Fibroblast of mammary gland (primary cell): ENCODE measurements at regions not wholly inside any gene's neighbourhood (a gene's known extent, or its start where the extent isn't known, plus 50 kb on each side); places are given as distances from the start of the nearest gene placed in this dataset.
"Not testable (repeated sequence)": the region's sequence is repeated elsewhere in the genome, so short reads cannot be mapped to it uniquely, and the experiment has no call there.

Source experiments
- DNase-seq: peaks from one replicate; pipeline ENCODE4 v3.0.0-alpha.2; 2010; ENCODE audit warnings: low read depth
- H3K4me3 ChIP-seq: 2 replicates; pipeline ENCODE4 v1.5.1; 2011; ENCODE audit warnings: low read depth, mild to moderate bottlenecking, low read length, moderate library complexity; ENCODE audit not compliant: control insufficient read depth
- TF ChIP-seq, protein P1 (sequence below): conservative IDR thresholded peaks from 2 replicates; pipeline ENCODE4 v1.5.1; 2011; ENCODE audit warnings: low read depth, low read length, inconsistent platforms; ENCODE audit not compliant: control insufficient read depth, insufficient read depth

DNA sequence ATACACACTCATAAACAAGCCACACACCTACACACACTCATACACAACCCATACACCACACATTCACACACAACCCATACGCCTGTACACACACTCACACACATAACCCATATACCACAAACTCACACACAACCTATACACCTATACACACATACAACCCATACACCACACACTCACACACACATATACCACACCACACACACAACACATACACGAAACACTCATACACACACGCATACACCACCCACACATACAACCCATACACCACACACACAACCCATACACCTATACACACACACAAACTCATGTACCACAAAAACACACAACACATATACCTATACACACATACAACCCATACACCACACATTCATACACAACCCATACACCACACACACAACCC, 164.3 kb downstream of the TMEM121 start:
- H3K4me3 ChIP-seq = no peak overlapping the region
- no peak for DNase-seq
- TF ChIP-seq, protein P1, sequence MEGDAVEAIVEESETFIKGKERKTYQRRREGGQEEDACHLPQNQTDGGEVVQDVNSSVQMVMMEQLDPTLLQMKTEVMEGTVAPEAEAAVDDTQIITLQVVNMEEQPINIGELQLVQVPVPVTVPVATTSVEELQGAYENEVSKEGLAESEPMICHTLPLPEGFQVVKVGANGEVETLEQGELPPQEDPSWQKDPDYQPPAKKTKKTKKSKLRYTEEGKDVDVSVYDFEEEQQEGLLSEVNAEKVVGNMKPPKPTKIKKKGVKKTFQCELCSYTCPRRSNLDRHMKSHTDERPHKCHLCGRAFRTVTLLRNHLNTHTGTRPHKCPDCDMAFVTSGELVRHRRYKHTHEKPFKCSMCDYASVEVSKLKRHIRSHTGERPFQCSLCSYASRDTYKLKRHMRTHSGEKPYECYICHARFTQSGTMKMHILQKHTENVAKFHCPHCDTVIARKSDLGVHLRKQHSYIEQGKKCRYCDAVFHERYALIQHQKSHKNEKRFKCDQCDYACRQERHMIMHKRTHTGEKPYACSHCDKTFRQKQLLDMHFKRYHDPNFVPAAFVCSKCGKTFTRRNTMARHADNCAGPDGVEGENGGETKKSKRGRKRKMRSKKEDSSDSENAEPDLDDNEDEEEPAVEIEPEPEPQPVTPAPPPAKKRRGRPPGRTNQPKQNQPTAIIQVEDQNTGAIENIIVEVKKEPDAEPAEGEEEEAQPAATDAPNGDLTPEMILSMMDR = no peak

DNA sequence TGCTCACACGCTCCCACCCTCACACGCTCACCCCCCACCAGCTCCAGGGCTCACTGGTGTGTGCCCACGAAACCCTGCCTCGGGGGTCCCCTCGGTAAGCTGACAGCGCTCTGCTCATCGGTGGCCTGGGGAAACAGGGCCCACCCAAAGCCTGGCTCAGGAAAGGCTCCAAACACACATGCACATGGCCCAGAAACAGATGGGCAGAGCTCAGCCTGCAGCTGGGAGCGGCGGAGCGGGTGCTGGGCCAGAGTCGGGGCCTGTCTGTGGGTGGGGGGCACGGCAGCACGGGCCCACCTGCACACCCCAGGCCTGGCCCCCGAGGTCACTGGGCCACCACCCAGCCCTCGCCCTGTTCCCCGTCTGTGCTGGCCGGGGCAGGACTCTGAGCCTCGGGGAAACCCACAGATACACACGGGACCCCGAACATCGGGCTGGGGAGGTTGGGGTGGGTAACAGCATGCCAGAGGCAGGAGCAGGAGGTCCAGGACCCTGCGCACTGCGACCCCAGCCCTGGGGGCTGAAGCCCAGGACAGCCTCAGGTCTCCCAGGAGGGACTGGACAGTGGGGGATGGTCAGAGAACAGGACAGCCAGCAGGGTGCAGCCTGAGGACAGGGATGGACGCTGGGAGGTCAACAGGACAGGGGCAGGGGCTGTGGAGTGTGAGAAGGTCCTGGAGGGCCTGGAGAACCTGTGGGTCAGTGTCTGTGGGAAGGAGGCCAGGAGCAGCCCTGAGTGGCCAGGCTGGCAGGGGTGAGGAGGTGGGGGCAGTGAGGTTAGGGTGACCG, 165.1 kb downstream of the TMEM121 start:
- H3K4me3 ChIP-seq, DNase-seq: not testable (repeated sequence)

DNA sequence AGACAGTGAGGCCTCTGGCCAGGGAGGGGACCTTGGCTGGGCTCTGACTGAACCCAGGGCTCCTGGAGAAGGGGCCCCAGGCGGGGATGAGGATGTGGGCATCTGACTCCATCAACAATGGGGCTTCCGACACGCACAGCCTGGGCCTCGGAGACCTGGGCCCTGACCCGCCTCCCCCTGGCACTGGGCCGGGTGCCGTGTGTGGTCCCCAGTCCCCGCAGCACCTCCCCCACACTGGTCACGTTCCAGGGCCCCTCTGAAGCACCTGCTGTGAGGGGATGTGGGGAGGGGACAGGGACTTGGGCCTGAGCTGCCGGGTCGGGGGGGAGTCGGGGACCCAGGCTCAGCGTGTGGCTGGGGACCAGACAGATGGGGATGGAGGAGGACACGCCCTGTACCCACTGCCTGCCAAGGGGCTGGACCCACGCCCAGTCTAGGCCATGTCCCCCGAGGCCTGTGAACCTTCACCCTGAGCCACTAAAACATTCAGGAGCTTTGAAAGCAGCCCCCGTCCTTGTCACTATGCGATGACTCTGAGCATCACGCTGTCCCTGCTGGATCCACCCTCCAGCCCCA, 165.8 kb downstream of the TMEM121 start:
- H3K4me3 ChIP-seq, DNase-seq: not testable (repeated sequence)

DNA sequence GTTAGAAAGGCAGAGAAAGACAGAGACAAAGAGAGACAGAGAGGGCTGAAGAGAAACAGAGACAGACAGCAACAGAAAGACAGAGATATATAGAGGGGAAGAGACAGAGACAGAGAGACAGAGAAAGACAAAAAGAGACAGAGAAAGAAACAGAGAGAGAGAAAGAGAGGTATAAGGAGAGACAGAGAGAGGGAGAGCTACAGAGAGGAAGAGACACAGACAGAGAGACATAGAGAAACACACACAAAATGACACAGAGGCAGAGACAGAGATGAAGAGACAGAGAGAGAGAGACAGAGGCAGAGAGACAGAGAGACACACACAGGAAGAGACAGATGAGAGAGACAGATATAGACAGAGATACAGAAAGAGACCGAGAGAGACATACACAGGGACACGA, 168.6 kb downstream of the TMEM121 start:
- DNase-seq = no peak
- TF ChIP-seq, protein P1 = no peak
- no peak overlapping the region for H3K4me3 ChIP-seq

DNA sequence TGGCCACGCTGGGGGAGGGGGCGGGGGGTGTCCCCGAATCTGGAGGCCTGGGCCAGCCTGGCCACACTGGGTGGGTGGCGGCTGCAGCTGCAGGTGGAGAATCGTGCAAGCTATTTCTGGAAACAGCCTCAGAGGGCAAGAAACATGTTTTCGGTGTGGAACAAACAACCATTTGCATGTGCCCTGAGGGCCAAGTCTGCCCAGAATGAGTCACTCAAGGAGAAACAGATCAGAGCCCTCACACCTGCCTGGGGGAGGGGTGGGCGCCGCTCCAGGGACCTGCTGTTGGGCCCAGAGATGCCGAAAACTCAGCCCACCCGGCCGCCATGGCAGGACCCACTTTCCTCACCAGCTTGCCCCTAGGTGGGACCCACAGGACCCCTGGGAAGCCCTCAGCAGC, 170.0 kb downstream of the TMEM121 start:
- H3K4me3 ChIP-seq, DNase-seq: not testable (repeated sequence)

DNA sequence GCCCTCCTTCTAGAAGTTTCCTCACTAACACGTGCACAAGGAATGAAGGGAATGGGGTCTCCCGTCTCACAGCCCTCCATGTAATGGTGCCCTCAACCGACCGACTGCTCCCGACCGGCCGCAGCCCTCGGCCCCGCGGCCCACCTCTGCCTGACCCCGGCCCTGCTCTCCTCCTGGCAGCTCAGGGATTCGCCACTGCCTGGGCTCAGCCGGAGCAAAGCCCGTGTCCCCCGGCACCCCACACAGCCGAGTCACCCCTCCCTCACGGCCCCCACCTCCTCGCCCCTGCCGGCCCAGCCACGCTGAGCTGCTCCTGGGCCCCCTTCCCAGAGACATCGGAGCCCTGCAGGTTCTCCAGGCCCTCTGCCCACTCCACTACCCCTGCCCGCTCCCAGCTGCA, 171.0 kb downstream of the TMEM121 start:
- DNase-seq, H3K4me3 ChIP-seq: not testable (repeated sequence)

DNA sequence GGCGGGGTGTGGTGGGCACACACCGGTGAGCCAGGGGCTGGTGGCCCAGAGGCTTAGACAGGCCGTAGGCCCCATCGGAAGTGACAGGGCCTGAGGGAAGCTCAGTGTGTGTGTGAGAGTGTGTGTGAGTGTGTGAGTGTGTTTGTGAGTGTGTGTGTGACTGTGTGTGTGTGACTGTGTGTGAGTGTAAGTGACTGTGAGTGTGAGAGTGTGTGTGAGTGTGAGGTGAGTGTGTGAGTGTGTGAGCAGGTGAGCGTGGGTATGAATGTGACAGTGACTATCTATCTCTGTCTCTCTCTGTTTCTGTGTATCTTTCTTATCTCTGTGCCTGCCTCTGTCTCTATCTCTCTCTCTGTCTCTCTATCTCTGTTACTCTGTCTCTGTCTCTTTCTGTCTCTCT, 171.6 kb downstream of the TMEM121 start:
- not testable (repeated sequence) for H3K4me3 ChIP-seq, DNase-seq

DNA sequence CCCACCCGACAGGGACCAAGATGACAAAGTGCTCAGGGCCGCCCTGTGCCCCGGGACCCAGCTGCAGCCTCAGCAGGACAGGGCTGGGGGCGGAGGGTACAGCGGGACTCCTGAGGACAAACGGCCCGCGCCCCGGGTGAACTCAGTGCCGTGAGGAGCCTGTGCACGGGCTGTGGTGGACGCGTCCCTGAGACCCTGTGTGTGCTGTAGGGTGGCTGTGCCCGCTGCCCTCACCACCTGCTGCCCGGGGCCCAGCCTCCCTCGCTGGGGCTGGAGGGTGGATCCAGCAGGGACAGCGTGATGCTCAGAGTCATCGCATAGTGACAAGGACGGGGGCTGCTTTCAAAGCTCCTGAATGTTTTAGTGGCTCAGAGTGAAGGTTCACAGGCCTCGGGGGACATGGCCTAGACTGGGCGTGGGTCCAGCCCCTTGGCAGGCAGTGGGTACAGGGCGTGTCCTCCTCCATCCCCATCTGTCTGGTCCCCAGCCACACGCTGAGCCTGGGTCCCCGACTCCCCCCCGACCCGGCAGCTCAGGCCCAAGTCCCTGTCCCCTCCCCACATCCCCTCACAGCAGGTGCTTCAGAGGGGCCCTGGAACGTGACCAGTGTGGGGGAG, 172.7 kb downstream of the TMEM121 start:
- not testable (repeated sequence) for H3K4me3 ChIP-seq, DNase-seq

DNA sequence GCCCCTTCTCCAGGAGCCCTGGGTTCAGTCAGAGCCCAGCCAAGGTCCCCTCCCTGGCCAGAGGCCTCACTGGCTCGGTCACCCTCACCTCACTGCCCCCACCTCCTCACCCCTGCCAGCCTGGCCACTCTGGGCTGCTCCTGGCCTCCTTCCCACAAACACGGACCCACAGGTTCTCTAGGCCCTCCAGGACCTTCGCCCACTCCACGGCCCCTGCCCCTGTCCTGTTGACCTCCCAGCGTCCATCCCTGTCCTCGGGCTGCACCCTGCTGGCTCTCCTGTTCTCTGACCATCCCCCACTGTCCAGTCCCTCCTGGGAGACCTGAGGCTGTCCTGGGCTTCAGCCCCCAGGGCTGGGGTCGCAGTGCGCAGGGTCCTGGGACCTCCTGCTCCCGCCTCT, 173.3 kb downstream of the TMEM121 start:
- DNase-seq, H3K4me3 ChIP-seq: not testable (repeated sequence)

DNA sequence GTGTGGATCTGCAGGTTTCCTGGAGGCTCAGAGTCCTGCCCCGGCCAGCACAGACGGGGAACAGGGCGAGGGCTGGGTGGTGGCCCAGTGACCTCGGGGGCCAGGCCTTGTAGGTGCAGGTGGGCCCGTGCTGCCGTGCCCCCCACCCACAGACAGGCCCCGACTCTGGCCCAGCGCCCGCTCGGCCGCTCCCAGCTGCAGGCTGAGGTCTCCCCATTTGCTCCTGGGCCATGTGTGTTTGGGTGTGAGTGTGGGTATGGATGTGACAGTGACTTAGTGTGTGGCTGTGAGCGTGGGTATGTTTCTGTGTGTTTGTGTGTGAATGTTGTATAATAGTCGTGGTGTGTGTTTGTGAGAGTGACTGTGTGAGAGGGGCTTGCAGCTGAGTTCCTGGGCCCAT, 173.8 kb downstream of the TMEM121 start:
- H3K4me3 ChIP-seq, DNase-seq: not testable (repeated sequence)

DNA sequence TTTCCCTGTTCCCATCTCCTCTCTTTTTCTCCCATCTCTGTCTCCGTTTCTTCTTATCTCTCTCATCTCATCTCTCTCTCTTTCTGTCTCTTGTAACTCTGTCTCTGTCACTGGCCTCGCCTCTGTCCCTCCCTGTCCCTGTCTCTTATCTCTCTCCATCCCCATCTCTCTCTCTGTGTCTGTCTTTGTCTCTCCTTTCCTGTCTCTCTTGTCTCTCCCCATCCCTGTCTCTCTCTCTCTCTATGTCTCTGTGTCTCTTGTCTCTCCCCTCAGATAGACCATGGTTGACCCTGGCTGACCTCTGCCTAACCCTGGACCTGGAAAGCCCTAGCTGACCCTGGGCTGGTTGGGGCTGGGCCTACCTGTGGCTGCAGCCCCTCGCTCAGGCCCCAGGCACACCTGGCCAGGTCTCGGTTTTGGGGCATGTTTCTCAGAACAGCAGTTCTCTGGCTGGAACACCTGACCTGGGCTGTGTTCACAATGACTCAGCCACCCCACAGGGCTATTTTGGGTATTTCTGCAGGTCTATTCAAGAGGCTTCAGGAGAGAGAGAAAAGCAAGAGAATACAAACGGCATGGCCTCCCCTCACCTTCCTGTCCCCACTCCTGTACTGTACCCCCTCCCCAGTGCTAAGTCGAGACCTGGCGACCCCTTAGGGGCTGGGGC, 174.4 kb downstream of the TMEM121 start:
- TF ChIP-seq, protein P1 = no peak

More for the DNA sequence above, 174.4 kb downstream of the TMEM121 start:
- H3K4me3 ChIP-seq = no peak overlapping the region
- no peak for DNase-seq
